LNCaP clone FGC (cell line): ENCODE measurements at regions not wholly inside any gene's neighbourhood (a gene's known extent, or its start where the extent isn't known, plus 50 kb on each side); places are given as distances from the start of the nearest gene placed in this dataset.

Experiments
- DNase-seq: peaks from one replicate; pipeline ENCODE4 v3.0.0-alpha.2; 2011; ENCODE audit warnings: low read depth
- H3K4me3 ChIP-seq: 2 replicates; pipeline ENCODE4 v1.5.1; 2011; ENCODE audit warnings: mild to moderate bottlenecking, low read depth, low read length, control low read depth
- CTCF ChIP-seq: IDR thresholded peaks from 2 replicates; pipeline ENCODE4 v1.5.1; 2012; ENCODE audit warnings: mild to moderate bottlenecking; ENCODE audit not compliant: control insufficient read depth, insufficient read depth; ENCODE audit errors: extremely low read depth

DNA sequence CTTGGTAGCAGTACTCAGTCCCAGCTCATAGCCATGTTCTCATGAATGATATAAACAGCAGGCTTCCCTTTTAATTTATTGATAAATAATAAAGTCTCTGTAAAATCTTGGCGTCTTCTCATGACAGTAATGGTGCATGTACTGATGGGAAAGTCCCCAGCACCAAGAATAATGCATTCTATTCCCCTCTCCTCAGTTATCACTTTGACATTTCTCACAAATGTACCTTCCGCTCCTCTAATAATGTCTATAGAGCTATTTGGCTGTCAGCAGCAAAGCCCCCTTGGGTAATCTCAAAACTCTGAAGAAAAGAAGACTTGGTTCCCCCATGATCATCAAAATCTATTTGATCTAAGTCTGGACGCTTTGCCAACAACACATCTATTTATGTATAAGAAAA is 185.0 kb upstream of the SPTLC3 start:
- TF ChIP-seq CTCF: no peak
- no peak for DNase-seq
- H3K4me3 ChIP-seq: no peak overlapping the region

- TF ChIP-seq CTCF: no peak
- no peak overlapping the region for H3K4me3 ChIP-seq
- DNase-seq: no peak
Measured at GRCh38 chr20:12824328-12825225, 184.2 kb upstream of the SPTLC3 start.

GRCh38 chr20:12825226-12825595 is 183.6 kb upstream of the SPTLC3 start:
- no peak for DNase-seq
- no peak overlapping the region for H3K4me3 ChIP-seq
- no peak for TF ChIP-seq CTCF

GRCh38 chr20:12827816-12828385 is 180.9 kb upstream of the SPTLC3 start:
- DNase-seq: no peak
- no peak for TF ChIP-seq CTCF

GRCh38 chr20:12829170-12829569 is 179.6 kb upstream of the SPTLC3 start:
- no peak overlapping the region for H3K4me3 ChIP-seq
- DNase-seq: no peak
- no peak for TF ChIP-seq CTCF

More at GRCh38 chr20:12827816-12828385, 180.9 kb upstream of the SPTLC3 start:
- no peak overlapping the region for H3K4me3 ChIP-seq

DNA sequence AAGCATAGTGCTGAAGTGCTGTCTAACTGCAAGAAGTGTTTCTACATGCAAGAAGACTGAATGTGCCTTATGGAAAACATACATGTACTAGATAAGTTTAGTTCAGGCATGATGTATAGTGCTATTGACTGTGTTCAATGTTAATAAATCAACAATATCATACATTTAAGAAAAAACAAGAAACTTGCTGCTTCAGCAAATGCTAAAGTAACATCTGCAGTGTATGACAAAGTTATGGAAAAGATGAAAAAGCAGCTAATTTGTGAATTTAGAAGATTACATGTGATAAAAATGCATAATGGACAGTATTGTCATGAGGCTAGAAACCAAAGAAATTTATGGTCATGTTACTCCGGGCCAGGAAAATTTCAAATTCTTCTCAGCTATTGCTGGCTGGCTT is 174.9 kb upstream of the SPTLC3 start:
- no peak for TF ChIP-seq CTCF
- no peak overlapping the region for H3K4me3 ChIP-seq
- DNase-seq: no peak

DNA sequence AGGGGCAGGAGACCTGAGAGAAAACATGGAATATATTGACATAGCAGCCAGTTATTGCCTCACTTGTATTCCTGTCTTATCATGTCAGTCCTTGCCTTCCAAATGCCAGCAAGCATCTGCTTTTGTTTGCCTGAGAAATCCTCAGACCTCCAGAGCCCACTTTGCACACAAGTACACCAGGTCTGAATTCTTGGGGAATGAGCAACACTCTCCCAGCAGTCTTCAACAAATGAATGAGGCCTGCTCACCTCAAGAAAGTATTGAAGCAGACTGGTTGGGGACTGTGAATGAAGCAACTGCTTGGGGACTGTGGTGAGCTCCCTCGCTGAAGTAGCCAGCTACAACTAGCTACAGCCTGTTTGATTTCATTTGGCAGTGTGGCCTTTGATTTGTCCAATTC is 172.8 kb upstream of the SPTLC3 start:
- no peak for TF ChIP-seq CTCF
- no peak for DNase-seq
- no peak overlapping the region for H3K4me3 ChIP-seq
